Spinal cord (tissue), 9 donors: ENCODE measurements at regions not wholly inside any gene's neighbourhood (a gene's known extent, or its start where the extent isn't known, plus 50 kb on each side); places are given as distances from the start of the nearest gene placed in this dataset.
A peak's percentile ranks its signal among the peaks of the same experiment; 100 is the strongest.

Experiments used
- DNase-seq, 6 donors: peaks; one replicate each; pipeline versions ENCODE4 v3.0.0 to v3.0.0-alpha.2; 2013 to 2015; ENCODE audit warnings: low spot score in 6 of 6, low read depth in 4 of 6
- H3K27ac ChIP-seq: one replicate; pipeline ENCODE4 v1.5.1; 2013; ENCODE audit warnings: low read depth, low read length, control low read depth
- H3K27me3 ChIP-seq: one replicate; pipeline ENCODE4 v1.6.1; 2013; ENCODE audit warnings: low read length; ENCODE audit not compliant: control insufficient read depth, insufficient read depth
- H3K36me3 ChIP-seq: one replicate; pipeline ENCODE4 v1.6.1; 2013; ENCODE audit warnings: low read length; ENCODE audit not compliant: control insufficient read depth, insufficient read depth
- H3K4me1 ChIP-seq: one replicate; pipeline ENCODE4 v1.6.1; 2013; ENCODE audit warnings: low read length; ENCODE audit not compliant: control insufficient read depth, insufficient read depth
- H3K4me3 ChIP-seq: one replicate; pipeline ENCODE4 v1.5.1; 2013; ENCODE audit warnings: low read depth, low read length, control low read depth
- H3K9me3 ChIP-seq: one replicate; pipeline ENCODE4 v1.6.1; 2013; ENCODE audit warnings: low read length; ENCODE audit not compliant: control insufficient read depth, insufficient read depth
- WGBS: methylation state at CpG from one replicate; pipeline ENCODE4 v1.1.5; 2013; ENCODE audit warnings: missing lambda C conversion rate; ENCODE audit not compliant: insufficient coverage; 5-methylcytosine and 5-hydroxymethylcytosine counted together
- donor health status: healthy.

- Histone ChIP-seq H3K27ac (no peak overlapping the region), H3K4me1 (no peaks in the 10 kb centered on the region), H3K9me3 (no peaks in the 10 kb centered on the region), H3K4me3 (no peak overlapping the region), H3K27me3 (no peaks in the 10 kb centered on the region), H3K36me3 (no peaks in the 10 kb centered on the region)
- WGBS: 95% methylated on average over 3 of the region's 4 CpGs
- no peak for DNase-seq
These were observed 107.6 kb downstream of the FASLG start for GRCh38 chr1:172766462-172766861.

DNA sequence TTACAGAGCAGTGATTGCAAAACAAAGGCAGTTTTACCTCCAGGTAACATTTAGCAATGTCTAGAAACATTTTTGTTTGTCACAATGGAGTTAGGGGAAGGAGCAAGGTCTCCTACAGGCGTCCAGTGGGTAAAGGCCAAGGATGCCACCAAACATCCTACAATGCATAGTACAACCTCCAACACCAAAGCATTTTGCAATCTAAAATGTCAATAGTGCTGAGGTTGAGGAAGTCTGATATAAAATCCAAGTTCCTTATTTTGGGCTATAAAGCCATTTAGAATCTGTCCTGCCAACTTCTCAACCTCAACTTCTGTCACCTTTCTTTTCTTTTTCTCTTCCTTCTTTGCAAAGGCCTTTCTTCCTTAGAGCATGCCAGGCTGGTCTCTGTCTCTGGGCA lies 111.2 kb downstream of the FASLG start:
- Histone ChIP-seq H3K4me3 (no peak overlapping the region), H3K27me3 (no peaks in the 10 kb centered on the region), H3K36me3 (no peaks in the 10 kb centered on the region), H3K4me1 (no peaks in the 10 kb centered on the region), H3K27ac (no peak overlapping the region), H3K9me3 (no peaks in the 10 kb centered on the region)
- no CpG with 5 or more reads among the region's 1 CpG for WGBS
- DNase-seq: no peak

DNA sequence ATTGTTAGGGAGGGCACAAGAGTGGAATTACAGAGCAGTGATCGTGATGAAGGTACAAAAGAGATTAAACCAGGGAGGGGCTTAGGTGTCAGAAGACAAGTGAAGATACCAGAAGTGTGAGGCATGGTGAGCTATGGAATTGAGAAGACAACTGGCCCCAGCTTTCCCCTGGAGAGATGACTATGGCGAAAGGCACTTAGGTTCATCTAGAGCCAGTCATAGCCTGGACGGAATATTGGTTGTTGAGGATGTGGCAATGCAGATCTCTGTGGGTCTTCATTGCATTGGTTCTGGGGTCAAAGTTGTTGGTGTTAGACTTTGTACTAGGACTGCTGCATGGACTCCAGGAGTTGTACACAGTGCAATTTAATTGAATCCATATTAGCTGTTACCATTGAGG lies 115.7 kb downstream of the FASLG start:
- no peaks in the 10 kb centered on the region for H3K4me1 ChIP-seq
- DNase-seq: no peak
- no peak overlapping the region for H3K27ac ChIP-seq
- no peaks in the 10 kb centered on the region for H3K27me3 ChIP-seq
- no peak overlapping the region for H3K4me3 ChIP-seq
- no peaks in the 10 kb centered on the region for H3K9me3 ChIP-seq
- WGBS: 96% methylated on average over 3 of the region's 3 CpGs
- H3K36me3 ChIP-seq: no peaks in the 10 kb centered on the region

DNA sequence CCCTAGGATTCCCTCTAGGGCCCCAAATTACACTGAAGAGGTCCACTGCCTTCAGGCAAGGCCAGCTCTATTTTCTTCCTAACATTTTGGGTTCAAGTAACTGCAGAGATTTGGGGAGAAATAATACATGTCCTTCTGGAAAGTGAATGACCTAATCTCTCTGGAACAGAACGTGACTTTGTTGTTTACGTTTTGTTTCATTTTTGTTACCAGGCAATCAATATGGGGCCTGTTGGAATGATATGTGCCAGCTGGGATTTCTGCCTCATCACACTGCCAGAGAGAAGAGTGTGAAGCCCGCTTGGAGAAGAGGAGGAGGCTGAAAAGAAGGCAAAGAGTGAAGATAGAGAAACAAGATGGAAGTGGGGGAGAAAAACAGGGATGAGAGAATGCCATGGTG lies 116.7 kb downstream of the FASLG start:
- H3K36me3 ChIP-seq: no peaks in the 10 kb centered on the region
- no peak for DNase-seq
- 83% methylated on average over 2 of the region's 3 CpGs for WGBS
- H3K4me3 ChIP-seq: no peak overlapping the region
- H3K27me3 ChIP-seq: no peaks in the 10 kb centered on the region
- H3K4me1 ChIP-seq: no peaks in the 10 kb centered on the region
- H3K27ac ChIP-seq: no peak overlapping the region
- H3K9me3 ChIP-seq: no peaks in the 10 kb centered on the region

- no peak overlapping the region for H3K27ac ChIP-seq
- no peaks in the 10 kb centered on the region for H3K9me3 ChIP-seq
- no peaks in the 10 kb centered on the region for H3K36me3 ChIP-seq
- WGBS: no CpG with 5 or more reads among the region's 6 CpGs
- no peak overlapping the region for H3K4me3 ChIP-seq
- H3K4me1 ChIP-seq: no peaks in the 10 kb centered on the region
- no peaks in the 10 kb centered on the region for H3K27me3 ChIP-seq
- DNase-seq: no peak
These were observed 117.2 kb downstream of the FASLG start for GRCh38 chr1:172776071-172776470.

DNA sequence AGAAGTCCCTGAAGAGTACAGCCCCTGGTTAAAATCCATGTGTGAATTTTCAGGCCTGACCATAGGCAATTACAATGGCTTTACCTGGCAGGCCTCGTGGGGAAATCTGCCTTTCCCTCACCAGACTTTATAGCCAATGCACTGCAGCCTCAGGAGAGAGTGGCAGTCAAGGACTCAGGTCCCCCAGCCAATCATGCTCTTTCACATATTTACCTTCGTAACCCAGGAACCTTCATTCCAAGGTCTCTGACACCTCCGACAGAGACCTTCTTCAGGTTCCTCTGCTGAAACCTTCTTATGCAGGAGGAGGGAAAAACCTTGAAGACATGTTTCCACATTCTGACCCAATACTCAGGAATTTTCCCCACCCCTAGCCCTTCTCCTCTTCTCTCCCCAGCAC lies 118.9 kb downstream of the FASLG start:
- Histone ChIP-seq H3K27ac (no peak overlapping the region), H3K27me3 (no peaks in the 10 kb centered on the region), H3K9me3 (no peaks in the 10 kb centered on the region), H3K4me1 (no peaks in the 10 kb centered on the region), H3K4me3 (no peak overlapping the region), H3K36me3 (no peaks in the 10 kb centered on the region)
- DNase-seq: no peak
- 70% methylated on average over 3 of the region's 3 CpGs for WGBS

- H3K9me3 ChIP-seq: no peaks in the 10 kb centered on the region
- no peaks in the 10 kb centered on the region for H3K27me3 ChIP-seq
- H3K27ac ChIP-seq: no peak overlapping the region
- H3K4me3 ChIP-seq: no peak overlapping the region
- no peaks in the 10 kb centered on the region for H3K36me3 ChIP-seq
- peak in 1 of 6 donors; percentile 8 for DNase-seq
- 90% methylated on average over 2 of the region's 7 CpGs for WGBS
- H3K4me1 ChIP-seq: no peaks in the 10 kb centered on the region
These were observed 119.9 kb downstream of the FASLG start for GRCh38 chr1:172778456-172779455.

DNA sequence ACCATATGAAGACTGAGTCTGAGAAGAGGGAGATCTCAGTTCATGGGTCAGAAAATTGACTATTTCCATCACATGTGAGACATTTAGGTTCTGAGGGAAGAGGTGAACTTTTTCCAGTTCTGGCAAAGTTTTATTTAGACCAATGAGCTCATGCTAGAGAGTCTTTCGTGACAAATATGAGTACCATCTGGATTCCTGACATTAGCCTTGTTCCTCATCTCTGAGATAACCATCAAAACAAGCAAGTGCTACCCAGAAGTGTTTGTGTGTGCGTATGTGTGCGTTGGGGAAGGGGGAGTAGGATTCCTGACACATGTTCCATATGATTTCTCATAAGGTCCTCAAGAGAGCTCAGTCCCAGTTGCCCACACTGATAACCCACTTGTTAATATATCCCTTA lies 120.6 kb downstream of the FASLG start:
- H3K36me3 ChIP-seq: no peaks in the 10 kb centered on the region
- no peak for DNase-seq
- no CpG with 5 or more reads among the region's 3 CpGs for WGBS
- no peak overlapping the region for H3K27ac ChIP-seq
- no peaks in the 10 kb centered on the region for H3K9me3 ChIP-seq
- no peaks in the 10 kb centered on the region for H3K4me1 ChIP-seq
- no peaks in the 10 kb centered on the region for H3K27me3 ChIP-seq
- no peak overlapping the region for H3K4me3 ChIP-seq

DNA sequence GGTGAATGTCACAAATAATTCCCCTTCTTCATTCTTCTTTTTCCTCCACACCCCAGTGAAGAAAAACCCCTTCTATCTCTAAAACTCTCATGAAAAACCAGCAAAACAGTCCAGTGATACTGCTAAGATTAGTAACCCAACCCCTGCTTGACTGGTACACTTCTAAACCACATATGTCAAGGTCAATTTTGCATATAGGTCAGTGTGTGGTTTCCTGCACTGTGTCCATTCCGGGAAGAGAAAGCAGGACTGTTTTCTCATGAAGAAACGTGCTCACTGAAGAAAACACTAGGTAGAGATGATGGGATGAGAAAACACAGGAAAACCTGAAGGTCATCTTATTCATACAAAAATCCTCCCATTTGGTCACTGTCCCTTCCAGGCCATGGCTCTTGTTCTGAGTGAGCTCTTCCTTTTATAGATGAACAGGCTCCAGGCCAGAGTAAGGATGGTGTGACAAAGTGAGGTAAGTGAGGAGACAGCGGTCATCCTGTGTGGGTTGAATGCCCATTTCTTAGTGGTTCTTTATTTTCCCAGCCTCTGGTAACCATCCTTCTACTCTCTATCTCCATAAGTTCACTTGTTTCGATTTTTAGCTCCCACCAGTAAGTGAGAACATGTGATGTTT lies 122.7 kb downstream of the FASLG start:
- WGBS: no CpG with 5 or more reads among the region's 4 CpGs
- H3K36me3 ChIP-seq: no peaks in the 10 kb centered on the region
- H3K4me1 ChIP-seq: no peaks in the 10 kb centered on the region
- no peak overlapping the region for H3K27ac ChIP-seq
- H3K9me3 ChIP-seq: no peaks in the 10 kb centered on the region
- H3K27me3 ChIP-seq: no peaks in the 10 kb centered on the region
- no peak overlapping the region for H3K4me3 ChIP-seq
- no peak for DNase-seq

GRCh38 chr1:172789840-172790239 lies 130.9 kb downstream of the FASLG start:
- no peak overlapping the region for H3K27ac ChIP-seq
- no peaks in the 10 kb centered on the region for H3K9me3 ChIP-seq
- no peak for DNase-seq
- WGBS: 94% methylated on average over 2 of the region's 2 CpGs
- H3K4me1 ChIP-seq: no peaks in the 10 kb centered on the region
- H3K4me3 ChIP-seq: no peak overlapping the region
- no peaks in the 10 kb centered on the region for H3K27me3 ChIP-seq
- no peaks in the 10 kb centered on the region for H3K36me3 ChIP-seq
